Spleen (tissue), 7 donors: ENCODE measurements at regions not wholly inside any gene's neighbourhood (a gene's known extent, or its start where the extent isn't known, plus 50 kb on each side); places are given as distances from the start of the nearest gene placed in this dataset.

Source experiments
- POLR2A ChIP-seq, 3 donors: fragments of 450-650 bp; IDR thresholded peaks; one replicate each; pipeline ENCODE4 v1.5.1; 2017; ENCODE audit warnings: antibody characterized with exemption in 3 of 3, mild to moderate bottlenecking in 1 of 3
- TF ChIP-seq, protein P1 (sequence below), 11 experiments: fragments of 200-600 bp in 7 of 11; fragments of 450-650 bp in 4 of 11; sonication (generic) in 4 of 11; IDR thresholded peaks in 8 of 11; conservative IDR thresholded peaks in 3 of 11; 1 replicate in 7 of 11; 2 replicates in 4 of 11; pipeline versions ENCODE4 v1.4.0 to v1.8.0; 2016 to 2021; ENCODE audit warnings: antibody characterized with exemption in 11 of 11, inconsistent platforms in 4 of 11, mild to moderate bottlenecking in 1 of 11
- donor health status: DM: no; HTN: no; CAD: no; lungs with moderate emphysema.
- donor health status: DM: no; HTN: no; CAD: no.
- donor health status: DM: no; HTN: no; CAD: no.

DNA sequence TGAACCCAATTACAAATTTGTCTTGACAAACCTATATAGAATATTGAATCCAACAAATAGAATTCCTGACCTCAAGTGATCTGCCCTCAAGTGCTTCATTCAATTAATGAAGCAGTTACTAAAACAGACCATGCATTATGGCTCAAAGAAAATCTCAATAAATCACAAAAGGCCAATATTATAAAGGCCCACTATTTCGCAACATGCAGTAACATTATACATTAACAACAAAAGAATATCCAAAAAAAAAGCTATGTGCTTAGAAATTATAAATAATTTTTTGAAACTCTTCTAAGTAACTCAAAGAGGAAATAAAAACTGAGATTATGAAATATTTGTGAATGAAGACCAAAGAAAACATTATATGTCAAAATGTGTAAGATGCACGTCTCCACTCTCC, 177.7 kb downstream of the ZNF674 start:
- TF ChIP-seq, protein P1, sequence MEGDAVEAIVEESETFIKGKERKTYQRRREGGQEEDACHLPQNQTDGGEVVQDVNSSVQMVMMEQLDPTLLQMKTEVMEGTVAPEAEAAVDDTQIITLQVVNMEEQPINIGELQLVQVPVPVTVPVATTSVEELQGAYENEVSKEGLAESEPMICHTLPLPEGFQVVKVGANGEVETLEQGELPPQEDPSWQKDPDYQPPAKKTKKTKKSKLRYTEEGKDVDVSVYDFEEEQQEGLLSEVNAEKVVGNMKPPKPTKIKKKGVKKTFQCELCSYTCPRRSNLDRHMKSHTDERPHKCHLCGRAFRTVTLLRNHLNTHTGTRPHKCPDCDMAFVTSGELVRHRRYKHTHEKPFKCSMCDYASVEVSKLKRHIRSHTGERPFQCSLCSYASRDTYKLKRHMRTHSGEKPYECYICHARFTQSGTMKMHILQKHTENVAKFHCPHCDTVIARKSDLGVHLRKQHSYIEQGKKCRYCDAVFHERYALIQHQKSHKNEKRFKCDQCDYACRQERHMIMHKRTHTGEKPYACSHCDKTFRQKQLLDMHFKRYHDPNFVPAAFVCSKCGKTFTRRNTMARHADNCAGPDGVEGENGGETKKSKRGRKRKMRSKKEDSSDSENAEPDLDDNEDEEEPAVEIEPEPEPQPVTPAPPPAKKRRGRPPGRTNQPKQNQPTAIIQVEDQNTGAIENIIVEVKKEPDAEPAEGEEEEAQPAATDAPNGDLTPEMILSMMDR (IDR thresholded peaks at IDR 0.05 in 8 of 11, conservative IDR thresholded peaks at IDR 0.05 in 3 of 11): no peak
- no peak for TF ChIP-seq POLR2A (IDR thresholded peaks at IDR 0.05)
